ENCODE measurements at regions not wholly inside any gene's neighbourhood (a gene's known extent, or its start where the extent isn't known, plus 50 kb on each side); places are given as distances from the start of the nearest gene placed in this dataset.

GRCh38 chr6:93943661-93944060 lies 524.3 kb upstream of the EPHA7 start:
- no peak for TF ChIP-seq POLR2AphosphoS5 (IDR thresholded peaks at IDR 0.05; ENCODE audit: low read depth, low read length)
- TF ChIP-seq SIN3A (IDR thresholded peaks at IDR 0.05; ENCODE audit: borderline replicate concordance, insufficient read depth, low read length) = no peak
- no peak for TF ChIP-seq REST (IDR thresholded peaks at IDR 0.05; ENCODE audit: insufficient read depth in 1 of 2, low read depth in 2 of 2, low read length in 2 of 2)
- no peak for TF ChIP-seq TAF1 (IDR thresholded peaks at IDR 0.05; ENCODE audit: borderline replicate concordance, insufficient read depth, low read length)
- TF ChIP-seq FOXP2 (optimal IDR thresholded peaks at IDR 0.05; ENCODE audit: borderline replicate concordance, extremely low read depth, extremely low read length, insufficient read depth) = no peak

All from PFSK-1 (cell line).